ENCODE measurements at regions not wholly inside any gene's neighbourhood (a gene's known extent, or its start where the extent isn't known, plus 50 kb on each side); places are given as distances from the start of the nearest gene placed in this dataset.

DNA sequence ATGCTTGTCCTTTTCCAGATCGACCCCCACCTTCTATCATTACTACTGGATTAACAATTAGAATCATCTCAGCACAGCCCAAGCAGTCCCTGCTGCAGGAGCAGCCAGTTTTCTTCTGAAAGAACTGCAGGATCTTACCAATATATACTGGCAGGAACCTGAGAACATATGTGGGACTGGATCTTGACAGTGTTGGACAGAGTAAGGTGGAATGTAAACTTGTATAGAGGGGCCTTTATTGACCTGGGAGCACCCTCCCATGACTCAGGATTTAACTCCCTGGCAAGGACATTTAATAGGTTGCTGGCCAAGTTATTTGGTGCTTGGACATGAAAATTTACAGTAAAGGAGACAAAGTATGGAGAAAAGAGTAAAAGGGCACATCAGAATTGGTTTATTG, 66.2 kb upstream of the TMX1 start:
- no peak for DNase-seq
- Mint-ChIP-seq H3K9me3 (ENCODE audit: low read depth, unreplicated experiment) (no peaks in the 10 kb centered on the region), H3K4me1 (ENCODE audit: low read depth, unreplicated experiment) (no peaks in the 10 kb centered on the region), H3K27me3 (ENCODE audit: unreplicated experiment) (peaks cover 49% of the 10 kb centered on the region), H3K36me3 (ENCODE audit: insufficient read depth, unreplicated experiment) (peaks cover 5% of the 10 kb centered on the region), H3K4me3 (ENCODE audit: low read depth, unreplicated experiment) (no peak overlapping the region), H3K27ac (ENCODE audit: unreplicated experiment) (no peak overlapping the region)
- CTCF ChIA-PET: no interaction called here
- BruUV-seq (replicated peaks): no TSS peak
- intact Hi-C loops (cut with micrococcal nuclease; ENCODE audit: unreplicated experiment): no loop called here
- TF ChIP-seq CTCF (IDR thresholded peaks at IDR 0.05; ENCODE audit: unreplicated experiment): no peak

DNA sequence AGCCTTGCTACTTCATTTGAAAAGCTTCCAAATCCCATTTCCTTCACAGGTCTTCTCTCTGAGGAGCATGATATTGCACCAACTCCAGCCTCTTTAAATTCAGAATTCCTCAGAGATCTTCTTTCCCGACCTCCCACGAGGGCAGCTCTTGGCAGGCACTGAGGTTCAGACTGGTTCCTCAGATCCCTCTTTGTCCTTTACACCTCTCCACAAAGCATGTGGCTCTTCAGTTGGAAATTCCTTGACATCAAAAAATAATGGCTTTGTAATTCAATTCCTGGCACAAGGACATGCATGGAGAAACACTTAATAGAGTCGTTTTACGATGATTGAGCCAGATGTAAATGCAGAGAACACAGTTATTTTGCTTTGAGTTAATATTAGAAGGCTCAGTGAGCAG, 63.2 kb upstream of the TMX1 start:
- Mint-ChIP-seq H3K4me1 (ENCODE audit: low read depth, unreplicated experiment) (no peaks in the 10 kb centered on the region), H3K9me3 (ENCODE audit: low read depth, unreplicated experiment) (no peaks in the 10 kb centered on the region), H3K27ac (ENCODE audit: unreplicated experiment) (no peak overlapping the region), H3K27me3 (ENCODE audit: unreplicated experiment) (peaks cover 49% of the 10 kb centered on the region), H3K36me3 (ENCODE audit: insufficient read depth, unreplicated experiment) (peaks cover 5% of the 10 kb centered on the region), H3K4me3 (ENCODE audit: low read depth, unreplicated experiment) (no peak overlapping the region)
- intact Hi-C loops (cut with micrococcal nuclease; ENCODE audit: unreplicated experiment): no loop called here
- no peak for DNase-seq
- no peak for TF ChIP-seq CTCF (IDR thresholded peaks at IDR 0.05; ENCODE audit: unreplicated experiment)
- CTCF ChIA-PET: no interaction called here
- BruUV-seq (replicated peaks): no TSS peak

DNA sequence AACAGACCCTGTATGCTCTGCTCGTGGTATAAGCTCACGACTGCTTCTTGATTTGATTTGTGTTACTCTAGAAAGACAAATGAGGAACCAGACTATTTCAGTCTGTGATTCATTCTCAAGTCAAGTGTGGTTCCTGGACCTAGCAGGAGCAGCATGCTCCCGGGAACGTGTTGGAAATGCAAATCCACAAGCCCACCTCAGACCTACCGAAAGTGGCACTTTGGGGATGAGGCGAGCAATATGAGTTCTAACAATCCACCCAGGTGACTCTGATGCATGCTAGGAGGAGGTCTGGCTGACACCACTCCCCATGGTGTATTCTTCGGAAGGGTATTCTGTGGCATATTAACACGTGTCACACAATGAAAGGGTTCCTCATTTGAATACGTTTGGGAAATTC, 59.5 kb upstream of the TMX1 start:
- DNase-seq: no peak
- no peak overlapping the region for H3K4me3 Mint-ChIP-seq (ENCODE audit: low read depth, unreplicated experiment)
- TF ChIP-seq CTCF (IDR thresholded peaks at IDR 0.05; ENCODE audit: unreplicated experiment): no peak
- BruUV-seq (replicated peaks): no TSS peak
- intact Hi-C loops (cut with micrococcal nuclease; ENCODE audit: unreplicated experiment): no loop called here
- H3K36me3 Mint-ChIP-seq (ENCODE audit: insufficient read depth, unreplicated experiment): peaks cover 5% of the 10 kb centered on the region
- H3K27ac Mint-ChIP-seq (ENCODE audit: unreplicated experiment): no peak overlapping the region
- H3K4me1 Mint-ChIP-seq (ENCODE audit: low read depth, unreplicated experiment): no peaks in the 10 kb centered on the region
- H3K9me3 Mint-ChIP-seq (ENCODE audit: low read depth, unreplicated experiment): no peaks in the 10 kb centered on the region
- CTCF ChIA-PET: no interaction called here
- H3K27me3 Mint-ChIP-seq (ENCODE audit: unreplicated experiment): peaks cover 19% of the 10 kb centered on the region

DNA sequence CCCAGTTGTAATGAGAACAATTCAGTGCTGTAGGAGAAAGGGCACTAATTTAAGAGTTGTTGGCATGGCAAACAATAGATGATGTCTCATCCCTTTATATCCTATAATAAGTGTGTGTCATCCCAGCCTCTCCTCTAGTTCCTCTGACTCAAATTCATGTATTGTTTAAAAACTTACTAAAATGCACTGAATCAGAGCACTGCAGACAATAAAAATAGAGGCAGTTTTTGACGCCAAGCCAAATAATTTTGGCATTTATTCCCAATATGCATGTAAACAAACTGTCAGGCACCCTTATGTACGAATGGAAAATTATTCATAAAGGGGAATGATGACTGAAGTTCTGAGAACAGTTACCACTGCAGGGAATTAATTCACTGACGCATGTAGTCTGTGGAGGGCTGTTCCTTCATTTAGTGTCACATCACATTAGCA, 57.9 kb upstream of the TMX1 start:
- DNase-seq: no peak
- no peak for TF ChIP-seq CTCF (IDR thresholded peaks at IDR 0.05; ENCODE audit: unreplicated experiment)
- Mint-ChIP-seq H3K4me3 (ENCODE audit: low read depth, unreplicated experiment) (no peak overlapping the region), H3K9me3 (ENCODE audit: low read depth, unreplicated experiment) (no peaks in the 10 kb centered on the region), H3K27ac (ENCODE audit: unreplicated experiment) (no peak overlapping the region), H3K36me3 (ENCODE audit: insufficient read depth, unreplicated experiment) (no peaks in the 10 kb centered on the region), H3K27me3 (ENCODE audit: unreplicated experiment) (peaks cover 3% of the 10 kb centered on the region), H3K4me1 (ENCODE audit: low read depth, unreplicated experiment) (no peaks in the 10 kb centered on the region)
- no TSS peak for BruUV-seq (replicated peaks)
- intact Hi-C loops (cut with micrococcal nuclease; ENCODE audit: unreplicated experiment): no loop called here
- CTCF ChIA-PET: no interaction called here

DNA sequence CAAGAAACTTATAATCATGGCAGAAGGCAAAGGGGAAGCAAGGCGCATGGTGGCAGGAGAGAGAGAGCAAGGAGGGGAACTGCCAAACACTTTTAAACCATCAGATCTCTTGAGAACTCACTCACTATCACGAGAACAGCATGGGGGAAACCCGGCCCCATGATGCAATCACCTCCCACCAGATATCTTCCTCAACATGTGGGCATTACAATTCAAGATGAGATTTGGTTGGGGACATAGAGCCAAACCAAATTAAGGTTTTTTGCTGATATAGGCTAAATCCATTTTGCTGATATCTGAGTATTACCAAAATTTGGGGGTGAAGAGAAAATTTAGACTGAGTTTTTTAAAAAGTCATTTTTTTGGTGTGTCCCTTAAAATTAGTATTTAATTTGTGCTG, 54.9 kb upstream of the TMX1 start:
- Mint-ChIP-seq H3K27me3 (ENCODE audit: unreplicated experiment) (no peaks in the 10 kb centered on the region), H3K4me3 (ENCODE audit: low read depth, unreplicated experiment) (no peak overlapping the region), H3K9me3 (ENCODE audit: low read depth, unreplicated experiment) (no peaks in the 10 kb centered on the region), H3K4me1 (ENCODE audit: low read depth, unreplicated experiment) (no peaks in the 10 kb centered on the region), H3K27ac (ENCODE audit: unreplicated experiment) (no peak overlapping the region), H3K36me3 (ENCODE audit: insufficient read depth, unreplicated experiment) (no peaks in the 10 kb centered on the region)
- no peak for TF ChIP-seq CTCF (IDR thresholded peaks at IDR 0.05; ENCODE audit: unreplicated experiment)
- CTCF ChIA-PET: no interaction called here
- no peak for DNase-seq
- intact Hi-C loops (cut with micrococcal nuclease; ENCODE audit: unreplicated experiment): no loop called here
- no TSS peak for BruUV-seq (replicated peaks)
